Loucy (cell line): ENCODE measurements at regions not wholly inside any gene's neighbourhood (a gene's known extent, or its start where the extent isn't known, plus 50 kb on each side); places are given as distances from the start of the nearest gene placed in this dataset.

Experiments
- H2AFZ ChIP-seq: fragments of 200-600 bp; sonication (generic); 2 replicates; pipeline ENCODE4 v1.6.0; 2016; ENCODE audit warnings: antibody characterized with exemption, mild to moderate bottlenecking, low read length, moderate library complexity
- H3F3A ChIP-seq: fragments of 200-600 bp; 2 replicates; pipeline ENCODE4 v1.6.0; 2016; ENCODE audit warnings: antibody characterized with exemption, low read depth, mild to moderate bottlenecking
- H3K27me3 ChIP-seq: fragments of 200-600 bp; sonication (generic); 2 replicates; pipeline ENCODE4 v1.6.1; 2014; ENCODE audit warnings: low read length, mild to moderate bottlenecking; ENCODE audit not compliant: insufficient read depth, poor library complexity, severe bottlenecking
- H3K36me3 ChIP-seq: fragments of 200-600 bp; sonication (generic); 2 replicates; pipeline ENCODE4 v1.6.1; 2016; ENCODE audit warnings: low read length; ENCODE audit not compliant: insufficient read depth
- H3K4me1 ChIP-seq: fragments of 200-600 bp; sonication (generic); 2 replicates; pipeline ENCODE4 v1.5.1; 2014; ENCODE audit warnings: low read length, mild to moderate bottlenecking; ENCODE audit not compliant: insufficient read depth, poor library complexity, severe bottlenecking
- H3K4me2 ChIP-seq: fragments of 200-600 bp; sonication (generic); 2 replicates; pipeline ENCODE4 v1.6.0; 2014; ENCODE audit warnings: antibody characterized with exemption, low read length, low read depth, mild to moderate bottlenecking; ENCODE audit not compliant: poor library complexity, severe bottlenecking
- H3K4me3 ChIP-seq: fragments of 200-600 bp; sonication (generic); 2 replicates; pipeline ENCODE4 v1.5.1; 2014; ENCODE audit warnings: low read length, mild to moderate bottlenecking, mixed read lengths; ENCODE audit not compliant: poor library complexity, severe bottlenecking
- H3K79me2 ChIP-seq: fragments of 200-600 bp; sonication (generic); 2 replicates; pipeline ENCODE4 v1.6.1; 2014; ENCODE audit warnings: low read length; ENCODE audit not compliant: insufficient read depth
- H3K9ac ChIP-seq: fragments of 200-600 bp; sonication (generic); 2 replicates; pipeline ENCODE4 v1.6.0; 2014; ENCODE audit warnings: mild to moderate bottlenecking, low read depth, low read length, moderate library complexity; ENCODE audit not compliant: poor library complexity, severe bottlenecking
- H3K9me2 ChIP-seq: fragments of 200-600 bp; sonication (generic); replicated peaks from 2 replicates; pipeline ENCODE4 v1.6.1; 2016; ENCODE audit warnings: low read depth, low read length, mixed read lengths
- H3K9me3 ChIP-seq: fragments of 200-600 bp; sonication (generic); 2 replicates; pipeline ENCODE4 v1.6.1; 2014; ENCODE audit warnings: mild to moderate bottlenecking, antibody characterized with exemption, low read length, low read depth; ENCODE audit not compliant: insufficient read depth
- H4K20me1 ChIP-seq: fragments of 200-600 bp; sonication (generic); 2 replicates; pipeline ENCODE4 v1.6.0; 2014; ENCODE audit warnings: antibody characterized with exemption, low read length, mild to moderate bottlenecking; ENCODE audit not compliant: insufficient read depth, poor library complexity, severe bottlenecking
- EZH2phosphoT487 ChIP-seq: fragments of 200-600 bp; IDR thresholded peaks from 2 replicates; pipeline ENCODE4 v1.6.1; 2018; ENCODE audit warnings: antibody characterized with exemption, mild to moderate bottlenecking, moderate library complexity, borderline replicate concordance
- TF ChIP-seq, protein P1 (sequence below): fragments of 200-600 bp; sonication (generic); conservative IDR thresholded peaks from 2 replicates; pipeline ENCODE4 v1.5.1; 2014; ENCODE audit warnings: mild to moderate bottlenecking, antibody characterized with exemption, low read length

DNA sequence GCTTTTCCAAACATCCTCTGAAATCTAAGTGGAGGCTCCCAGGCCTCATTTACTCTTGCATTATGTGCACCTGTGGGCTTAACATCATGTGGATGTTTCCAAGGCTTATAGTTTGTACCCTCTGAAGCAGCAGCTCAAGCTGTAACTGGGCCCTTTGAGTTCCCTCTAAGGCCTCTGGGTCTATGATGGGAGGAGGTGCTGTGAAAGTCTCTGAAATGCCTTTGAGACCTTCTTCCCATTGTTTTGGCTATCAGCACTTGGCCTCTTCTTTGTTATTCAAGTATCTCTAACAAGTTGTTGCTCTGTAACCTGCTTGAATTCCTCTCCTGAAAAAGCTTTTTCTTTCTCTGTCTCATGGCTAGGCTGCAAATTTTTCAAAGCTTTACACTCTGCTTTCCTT, 58.1 kb upstream of the MYT1L start:
- Histone ChIP-seq H3K9me3 (no peaks in the 10 kb centered on the region), H3K4me3 (no peak overlapping the region), H4K20me1 (no peaks in the 10 kb centered on the region), H3K9ac (no peak overlapping the region), H2AFZ (no peak overlapping the region), H3K36me3 (no peaks in the 10 kb centered on the region), H3K4me2 (no peak overlapping the region), H3F3A (no peaks in the 10 kb centered on the region), H3K4me1 (no peaks in the 10 kb centered on the region), H3K9me2 (no peaks in the 10 kb centered on the region), H3K79me2 (no peaks in the 10 kb centered on the region), H3K27me3 (no peaks in the 10 kb centered on the region)
- TF ChIP-seq EZH2phosphoT487, result no peak
- TF ChIP-seq, protein P1, sequence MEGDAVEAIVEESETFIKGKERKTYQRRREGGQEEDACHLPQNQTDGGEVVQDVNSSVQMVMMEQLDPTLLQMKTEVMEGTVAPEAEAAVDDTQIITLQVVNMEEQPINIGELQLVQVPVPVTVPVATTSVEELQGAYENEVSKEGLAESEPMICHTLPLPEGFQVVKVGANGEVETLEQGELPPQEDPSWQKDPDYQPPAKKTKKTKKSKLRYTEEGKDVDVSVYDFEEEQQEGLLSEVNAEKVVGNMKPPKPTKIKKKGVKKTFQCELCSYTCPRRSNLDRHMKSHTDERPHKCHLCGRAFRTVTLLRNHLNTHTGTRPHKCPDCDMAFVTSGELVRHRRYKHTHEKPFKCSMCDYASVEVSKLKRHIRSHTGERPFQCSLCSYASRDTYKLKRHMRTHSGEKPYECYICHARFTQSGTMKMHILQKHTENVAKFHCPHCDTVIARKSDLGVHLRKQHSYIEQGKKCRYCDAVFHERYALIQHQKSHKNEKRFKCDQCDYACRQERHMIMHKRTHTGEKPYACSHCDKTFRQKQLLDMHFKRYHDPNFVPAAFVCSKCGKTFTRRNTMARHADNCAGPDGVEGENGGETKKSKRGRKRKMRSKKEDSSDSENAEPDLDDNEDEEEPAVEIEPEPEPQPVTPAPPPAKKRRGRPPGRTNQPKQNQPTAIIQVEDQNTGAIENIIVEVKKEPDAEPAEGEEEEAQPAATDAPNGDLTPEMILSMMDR, result no peak
